B cell (primary cell): ENCODE measurements at regions not wholly inside any gene's neighbourhood (a gene's known extent, or its start where the extent isn't known, plus 50 kb on each side); places are given as distances from the start of the nearest gene placed in this dataset.

Experiments used
- ATAC-seq: fragments of 200-7000 bp; cut with Tn5 transposase; one replicate; pipeline ENCODE4 v1.10.0; 2021; ENCODE audit warnings: low read depth, mild to moderate bottlenecking, moderate number of reproducible peaks, moderate library complexity
- CTCF ChIA-PET: fragments of 350-600 bp; sonication (Branson Sonifier 250); formaldehyde crosslinking; loops from one replicate; lab custom pipeline; 2021; ENCODE audit warnings: antibody characterized with exemption, inconsistent platforms; lab: Charles Lee
- POLR2A ChIA-PET: fragments of 350-600 bp; sonication (Branson Sonifier 250); formaldehyde crosslinking; loops from one replicate; lab custom pipeline; 2021; ENCODE audit warnings: antibody characterized with exemption; lab: Charles Lee
- DNase-seq: peaks from one replicate; pipeline ENCODE4 v3.0.0; 2013
- H2AFZ ChIP-seq: 2 replicates; pipeline ENCODE4 v1.6.1; 2012; ENCODE audit warnings: mild to moderate bottlenecking, low read depth, low read length; ENCODE audit not compliant: insufficient read depth, poor library complexity, severe bottlenecking
- H3K27ac ChIP-seq, 2 donors: 1 replicate in 1 of 2; 2 replicates in 1 of 2; pipeline ENCODE4 v1.5.1; 2012 to 2013; ENCODE audit warnings: low read length in 2 of 2, mild to moderate bottlenecking in 2 of 2, moderate library complexity in 1 of 2
- H3K27me3 ChIP-seq, 4 experiments: fragments of 200-600 bp in 1 of 4; sonication (generic) in 1 of 4; replicated peaks in 1 of 4; 1 replicate in 2 of 4; 2 replicates in 2 of 4; pipeline versions ENCODE4 v1.6.1 to v1.7.0; 2013 to 2016; ENCODE audit warnings: low read length in 3 of 4, mild to moderate bottlenecking in 2 of 4, mixed read lengths in 1 of 4, moderate library complexity in 1 of 4; ENCODE audit not compliant: insufficient read depth in 4 of 4, control insufficient read depth in 3 of 4; ENCODE audit errors: control extremely low read depth in 1 of 4
- H3K36me3 ChIP-seq, 2 experiments: replicated peaks in 1 of 2; 1 replicate in 1 of 2; 2 replicates in 1 of 2; pipeline versions ENCODE4 v1.6.1 to v1.7.1; 2013; ENCODE audit warnings: low read length in 1 of 2; ENCODE audit not compliant: insufficient read depth in 2 of 2, control insufficient read depth in 1 of 2; ENCODE audit errors: control extremely low read depth in 1 of 2, extremely low read depth in 1 of 2
- H3K4me1 ChIP-seq, 2 donors: fragments of 200-600 bp in 1 of 2; sonication (generic) in 1 of 2; 1 replicate in 1 of 2; 2 replicates in 1 of 2; pipeline versions ENCODE4 v1.5.1 to v1.6.1; 2013 to 2017; ENCODE audit warnings: low read length in 2 of 2; ENCODE audit not compliant: control insufficient read depth in 2 of 2, insufficient read depth in 2 of 2
- H3K4me2 ChIP-seq: replicated peaks from 2 replicates; pipeline ENCODE3; 2012; ENCODE audit warnings: mild to moderate bottlenecking, low read depth, low read length; ENCODE audit not compliant: poor library complexity, severe bottlenecking
- H3K4me3 ChIP-seq, 5 experiments: fragments of 200-600 bp in 1 of 5; sonication (generic) in 1 of 5; 1 replicate in 3 of 5; 2 replicates in 2 of 5; pipeline versions ENCODE4 v1.5.1 to v1.7.0; 2011 to 2016; ENCODE audit warnings: low read length in 4 of 5, mild to moderate bottlenecking in 4 of 5, low read depth in 2 of 5, control low read depth in 1 of 5, moderate library complexity in 1 of 5; ENCODE audit not compliant: insufficient read depth in 1 of 5; ENCODE audit errors: control extremely low read depth in 1 of 5, extremely low read depth in 1 of 5
- H3K79me2 ChIP-seq: fragments of 200-600 bp; sonication (generic); one replicate; pipeline ENCODE4 v1.6.0; 2016; ENCODE audit warnings: low read length; ENCODE audit not compliant: control insufficient read depth, insufficient read depth
- H3K9ac ChIP-seq: fragments of 200-600 bp; sonication (generic); 2 replicates; pipeline ENCODE4 v1.6.1; 2017; ENCODE audit warnings: mild to moderate bottlenecking, low read length, moderate library complexity
- H3K9me3 ChIP-seq, 3 donors: one replicate each; pipeline versions ENCODE4 v1.6.1 to v1.7.1; 2013; ENCODE audit warnings: low read length in 2 of 3; ENCODE audit not compliant: control insufficient read depth in 2 of 3, insufficient read depth in 1 of 3; ENCODE audit errors: control extremely low read depth in 1 of 3
- H4K20me1 ChIP-seq: 2 replicates; pipeline ENCODE4 v1.6.0; 2012; ENCODE audit warnings: mild to moderate bottlenecking, low read length; ENCODE audit not compliant: insufficient read depth, control insufficient read depth, poor library complexity, severe bottlenecking
- H3K27ac Mint-ChIP-seq: one replicate; pipeline ENCODE4 v1.8.0; 2021; ENCODE audit warnings: mixed read lengths
- H3K27me3 Mint-ChIP-seq: one replicate; pipeline ENCODE4 v1.8.0; 2021; ENCODE audit warnings: mixed read lengths
- H3K4me1 Mint-ChIP-seq: one replicate; pipeline ENCODE4 v1.8.0; 2021; ENCODE audit warnings: mixed read lengths
- H3K4me3 Mint-ChIP-seq: one replicate; pipeline ENCODE4 v1.8.0; 2021; ENCODE audit warnings: mixed read lengths
- H3K9me3 Mint-ChIP-seq: one replicate; pipeline ENCODE4 v1.8.0; 2022; ENCODE audit warnings: mixed read lengths; ENCODE audit not compliant: insufficient read depth
- EZH2 ChIP-seq: IDR thresholded peaks from 2 replicates; pipeline ENCODE4 v1.6.1; 2012; ENCODE audit warnings: borderline replicate concordance, low read depth, mild to moderate bottlenecking, moderate library complexity, low read length; ENCODE audit not compliant: insufficient read depth, poor library complexity, severe bottlenecking
- WGBS: methylation state at CpG from one replicate; pipeline ENCODE4 v1.1.5; 2013; ENCODE audit warnings: missing lambda C conversion rate; ENCODE audit not compliant: insufficient coverage; 5-methylcytosine and 5-hydroxymethylcytosine counted together
- intact Hi-C: fragments of 100-400 bp; cut with micrococcal nuclease; formaldehyde crosslinking; loops from one replicate; pipeline ENCODE4 v1.10.0; 2022
- TF ChIP-seq, protein P1 (sequence below): fragments of 200-600 bp; IDR thresholded peaks from one replicate; pipeline ENCODE4 v1.8.0; 2022; ENCODE audit warnings: antibody characterized with exemption, mild to moderate bottlenecking

DNA sequence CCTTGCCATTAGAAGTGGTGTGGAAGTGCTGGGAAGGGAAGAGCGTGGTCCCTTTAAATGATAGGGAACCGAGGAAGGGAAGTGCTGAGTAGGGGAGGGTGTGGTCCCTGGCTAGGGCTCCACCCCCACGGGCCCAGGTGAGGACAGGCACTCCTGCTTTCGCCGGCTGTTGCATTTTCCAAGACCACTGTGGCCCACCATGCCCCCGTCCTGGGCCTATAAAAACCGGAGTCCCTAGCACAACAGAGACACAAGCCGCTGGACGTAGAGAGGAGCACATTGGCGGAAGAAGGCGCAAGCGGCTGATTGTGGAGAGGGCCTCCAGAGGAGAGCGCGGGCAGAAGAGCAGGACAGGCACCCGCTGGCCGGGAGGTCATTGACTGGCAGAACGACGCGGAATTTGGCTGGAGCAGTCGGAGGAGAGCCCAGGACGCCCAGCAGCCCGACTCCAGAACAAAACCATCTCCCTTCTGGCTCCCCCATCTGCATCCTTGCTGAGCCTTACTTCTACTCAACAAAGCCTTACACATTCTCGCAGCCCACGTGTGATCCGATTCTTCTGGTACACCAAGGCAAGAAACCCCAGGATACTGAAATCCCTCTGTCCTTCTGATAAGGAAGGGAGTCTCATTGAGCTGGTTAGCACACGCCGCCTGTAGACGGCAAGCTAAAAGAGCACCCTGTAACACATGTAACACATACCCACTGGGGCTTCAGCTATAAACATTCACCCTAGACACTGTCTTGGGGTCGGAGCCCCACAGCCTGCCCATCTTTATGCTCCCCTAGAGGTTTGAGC is 146.2 kb upstream of the LYZL1 start:
- no peaks in the 10 kb centered on the region for H3K36me3 ChIP-seq
- H3K27ac ChIP-seq: no peak overlapping the region
- no peaks in the 10 kb centered on the region for H3K27me3 ChIP-seq
- Mint-ChIP-seq H3K27ac (no peak overlapping the region), H3K9me3 (no peaks in the 10 kb centered on the region), H3K27me3 (peaks cover 3% of the 10 kb centered on the region), H3K4me1 (no peaks in the 10 kb centered on the region), H3K4me3 (no peak overlapping the region)
- no peak overlapping the region for H3K4me3 ChIP-seq
- H4K20me1 ChIP-seq: no peaks in the 10 kb centered on the region
- H3K4me1 ChIP-seq: no peaks in the 10 kb centered on the region
- no peak overlapping the region for H2AFZ ChIP-seq
- no peak for TF ChIP-seq EZH2
- TF ChIP-seq, protein P1, sequence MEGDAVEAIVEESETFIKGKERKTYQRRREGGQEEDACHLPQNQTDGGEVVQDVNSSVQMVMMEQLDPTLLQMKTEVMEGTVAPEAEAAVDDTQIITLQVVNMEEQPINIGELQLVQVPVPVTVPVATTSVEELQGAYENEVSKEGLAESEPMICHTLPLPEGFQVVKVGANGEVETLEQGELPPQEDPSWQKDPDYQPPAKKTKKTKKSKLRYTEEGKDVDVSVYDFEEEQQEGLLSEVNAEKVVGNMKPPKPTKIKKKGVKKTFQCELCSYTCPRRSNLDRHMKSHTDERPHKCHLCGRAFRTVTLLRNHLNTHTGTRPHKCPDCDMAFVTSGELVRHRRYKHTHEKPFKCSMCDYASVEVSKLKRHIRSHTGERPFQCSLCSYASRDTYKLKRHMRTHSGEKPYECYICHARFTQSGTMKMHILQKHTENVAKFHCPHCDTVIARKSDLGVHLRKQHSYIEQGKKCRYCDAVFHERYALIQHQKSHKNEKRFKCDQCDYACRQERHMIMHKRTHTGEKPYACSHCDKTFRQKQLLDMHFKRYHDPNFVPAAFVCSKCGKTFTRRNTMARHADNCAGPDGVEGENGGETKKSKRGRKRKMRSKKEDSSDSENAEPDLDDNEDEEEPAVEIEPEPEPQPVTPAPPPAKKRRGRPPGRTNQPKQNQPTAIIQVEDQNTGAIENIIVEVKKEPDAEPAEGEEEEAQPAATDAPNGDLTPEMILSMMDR: no peak
- DNase-seq (no peak), ATAC-seq (no peak)
- intact Hi-C loops: no loop called here
- POLR2A ChIA-PET: no interaction called here
- H3K79me2 ChIP-seq: no peaks in the 10 kb centered on the region
- peaks cover 0 to 13% (median 0%) of the 10 kb centered on the region in 3 donors for H3K9me3 ChIP-seq
- no peak overlapping the region for H3K9ac ChIP-seq
- CTCF ChIA-PET: no interaction called here
- 71% methylated on average over 22 of the region's 29 CpGs for WGBS
- no peak overlapping the region for H3K4me2 ChIP-seq

GRCh38 chr10:29144126-29144525 is 144.7 kb upstream of the LYZL1 start:
- DNase-seq (no peak), ATAC-seq (no peak)
- Histone ChIP-seq H3K27ac (no peak overlapping the region), H4K20me1 (no peaks in the 10 kb centered on the region), H3K79me2 (no peaks in the 10 kb centered on the region), H3K4me2 (no peak overlapping the region), H3K4me3 (no peak overlapping the region), H3K9ac (no peak overlapping the region), H3K36me3 (no peaks in the 10 kb centered on the region), H3K9me3 (peaks cover 0 to 13% (median 0%) of the 10 kb centered on the region in 3 donors), H2AFZ (no peak overlapping the region), H3K4me1 (no peaks in the 10 kb centered on the region), H3K27me3 (no peaks in the 10 kb centered on the region)
- H3K27me3 Mint-ChIP-seq: peaks cover 3% of the 10 kb centered on the region
- no peak overlapping the region for H3K27ac Mint-ChIP-seq
- no peaks in the 10 kb centered on the region for H3K9me3 Mint-ChIP-seq
- H3K4me3 Mint-ChIP-seq: no peak overlapping the region
- intact Hi-C loops: no loop called here
- TF ChIP-seq EZH2: no peak
- TF ChIP-seq, protein P1: no peak
- POLR2A ChIA-PET: no interaction called here
- 100% methylated on average over 1 of the region's 2 CpGs for WGBS
- CTCF ChIA-PET: no interaction called here
- no peaks in the 10 kb centered on the region for H3K4me1 Mint-ChIP-seq
